CD4-positive, alpha-beta T cell (primary cell): ENCODE measurements at regions not wholly inside any gene's neighbourhood (a gene's known extent, or its start where the extent isn't known, plus 50 kb on each side); places are given as distances from the start of the nearest gene placed in this dataset.
A peak's percentile ranks its signal among the peaks of the same experiment; 100 is the strongest.

Source experiments
- ATAC-seq: fragments of 200-7000 bp; cut with Tn5 transposase; one replicate; pipeline ENCODE4 v1.10.0; 2022; ENCODE audit warnings: mild to moderate bottlenecking; ENCODE audit not compliant: poor library complexity
- CTCF ChIA-PET: fragments of 350-600 bp; sonication (Branson Sonifier 250); formaldehyde crosslinking; loops from one replicate; lab custom pipeline; 2021; ENCODE audit warnings: antibody characterized with exemption, inconsistent platforms; lab: Charles Lee
- POLR2A ChIA-PET: fragments of 350-600 bp; sonication (Branson Sonifier 250); formaldehyde crosslinking; loops from one replicate; lab custom pipeline; 2021; ENCODE audit warnings: antibody characterized with exemption, inconsistent platforms; lab: Charles Lee
- DNase-seq, 14 experiments: peaks; one replicate each; pipeline ENCODE4 v3.0.0-alpha.2; 2013 to 2020; ENCODE audit warnings: mixed read lengths in 2 of 14
- H3K27ac ChIP-seq, 2 donors: one replicate each; pipeline versions ENCODE4 v1.5.1 to v1.7.0; 2013; ENCODE audit warnings: low read length in 2 of 2, low read depth in 1 of 2, mild to moderate bottlenecking in 1 of 2
- H3K27me3 ChIP-seq, 2 experiments: 1 replicate in 1 of 2; 2 replicates in 1 of 2; pipeline versions ENCODE4 v1.6.1 to v1.7.0; 2013; ENCODE audit warnings: low read length in 2 of 2, control low read depth in 1 of 2, mild to moderate bottlenecking in 1 of 2, moderate library complexity in 1 of 2; ENCODE audit not compliant: insufficient read depth in 2 of 2, control insufficient read depth in 1 of 2
- H3K36me3 ChIP-seq: one replicate; pipeline ENCODE4 v1.6.1; 2013; ENCODE audit warnings: low read length, control low read depth; ENCODE audit not compliant: insufficient read depth
- H3K4me1 ChIP-seq: one replicate; pipeline ENCODE4 v1.6.1; 2013; ENCODE audit warnings: low read length, control low read depth; ENCODE audit not compliant: insufficient read depth
- H3K4me3 ChIP-seq: one replicate; pipeline ENCODE4 v1.5.1; 2013; ENCODE audit warnings: mild to moderate bottlenecking, low read length, moderate library complexity
- H3K9me3 ChIP-seq, 2 experiments: 1 replicate in 1 of 2; 2 replicates in 1 of 2; pipeline versions ENCODE4 v1.6.1 to v1.7.0; 2013; ENCODE audit warnings: low read length in 2 of 2, mild to moderate bottlenecking in 2 of 2, control low read depth in 1 of 2, moderate library complexity in 1 of 2; ENCODE audit not compliant: control insufficient read depth in 1 of 2, insufficient read depth in 1 of 2
- H3K27ac Mint-ChIP-seq: one replicate; pipeline ENCODE4 v1.8.0; 2020; ENCODE audit warnings: mixed read lengths
- H3K27me3 Mint-ChIP-seq: one replicate; pipeline ENCODE4 v1.8.0; 2021; ENCODE audit warnings: mixed read lengths
- H3K36me3 Mint-ChIP-seq: one replicate; pipeline ENCODE4 v1.8.0; 2021; ENCODE audit warnings: low read depth, mixed read lengths
- H3K4me1 Mint-ChIP-seq: one replicate; pipeline ENCODE4 v1.8.0; 2021; ENCODE audit warnings: low read depth, mixed read lengths
- H3K4me3 Mint-ChIP-seq: one replicate; pipeline ENCODE4 v1.8.0; 2020; ENCODE audit warnings: mild to moderate bottlenecking, mixed read lengths
- H3K9me3 Mint-ChIP-seq: one replicate; pipeline ENCODE4 v1.8.0; 2020; ENCODE audit warnings: mixed read lengths
- CTCF ChIP-seq: fragments of 200-600 bp; IDR thresholded peaks from one replicate; pipeline ENCODE4 v1.8.0; 2022; ENCODE audit warnings: antibody characterized with exemption, mild to moderate bottlenecking
- intact Hi-C, 2 experiments: fragments of 100-400 bp; cut with DNase I in 1 of 2; cut with micrococcal nuclease in 1 of 2; formaldehyde crosslinking; loops; one replicate each; pipeline versions ENCODE4 v1.15.1 to v1.9.0; 2023 to 2025; cut with DNase I, micrococcal nuclease

- Mint-ChIP-seq H3K9me3 (peaks cover 2% of the 10 kb centered on the region), H3K27ac (no peak overlapping the region), H3K36me3 (no peaks in the 10 kb centered on the region), H3K4me3 (no peak overlapping the region), H3K27me3 (no peaks in the 10 kb centered on the region), H3K4me1 (no peaks in the 10 kb centered on the region)
- POLR2A ChIA-PET, result no interaction called here
- CTCF ChIA-PET, result no interaction called here
- Histone ChIP-seq H3K4me1 (no peaks in the 10 kb centered on the region), H3K27ac (no peak overlapping the region), H3K4me3 (no peak overlapping the region), H3K27me3 (no peaks in the 10 kb centered on the region), H3K36me3 (no peaks in the 10 kb centered on the region), H3K9me3 (peaks cover 0 to 2% of the 10 kb centered on the region in 2 experiments)
- DNase-seq, result peak in 2 of 14 experiments; percentile 1 to 25
- intact Hi-C loops, result no loop called here
- ATAC-seq, result no peak
- TF ChIP-seq CTCF, result no peak
These were observed 951.3 kb downstream of the TSN start for GRCh38 chr2:122706757-122707223.

GRCh38 chr2:122707224-122707824 is 951.9 kb downstream of the TSN start:
- no peak overlapping the region for H3K4me3 ChIP-seq
- H3K9me3 Mint-ChIP-seq, result peaks cover 2% of the 10 kb centered on the region
- intact Hi-C loops, result no loop called here
- no peak overlapping the region for H3K27ac Mint-ChIP-seq
- H3K4me1 ChIP-seq, result no peaks in the 10 kb centered on the region
- no peak for TF ChIP-seq CTCF
- no peaks in the 10 kb centered on the region for H3K36me3 Mint-ChIP-seq
- DNase-seq (no peak), ATAC-seq (no peak)
- no peaks in the 10 kb centered on the region for H3K27me3 Mint-ChIP-seq
- no peaks in the 10 kb centered on the region for H3K27me3 ChIP-seq
- CTCF ChIA-PET, result no interaction called here
- POLR2A ChIA-PET, result no interaction called here
- H3K36me3 ChIP-seq, result no peaks in the 10 kb centered on the region
- H3K9me3 ChIP-seq, result peaks cover 0 to 8% of the 10 kb centered on the region in 2 experiments
- no peak overlapping the region for H3K27ac ChIP-seq
- no peaks in the 10 kb centered on the region for H3K4me1 Mint-ChIP-seq
- no peak overlapping the region for H3K4me3 Mint-ChIP-seq

- no peaks in the 10 kb centered on the region for H3K4me1 Mint-ChIP-seq
- Histone ChIP-seq H3K27ac (no peak overlapping the region), H3K9me3 (peaks cover 0 to 10% of the 10 kb centered on the region in 2 experiments), H3K36me3 (no peaks in the 10 kb centered on the region), H3K27me3 (no peaks in the 10 kb centered on the region), H3K4me3 (no peak overlapping the region), H3K4me1 (no peaks in the 10 kb centered on the region)
- H3K9me3 Mint-ChIP-seq, result peaks cover 20% of the 10 kb centered on the region
- no peak for ATAC-seq
- CTCF ChIA-PET, result no interaction called here
- no peak for DNase-seq
- POLR2A ChIA-PET, result no interaction called here
- intact Hi-C loops, result no loop called here
- no peak overlapping the region for H3K27ac Mint-ChIP-seq
- H3K36me3 Mint-ChIP-seq, result no peaks in the 10 kb centered on the region
- no peaks in the 10 kb centered on the region for H3K27me3 Mint-ChIP-seq
- no peak overlapping the region for H3K4me3 Mint-ChIP-seq
- no peak for TF ChIP-seq CTCF
These were observed 954.6 kb downstream of the TSN start for GRCh38 chr2:122710049-122710448.
